RPMI7951 (cell line): ENCODE measurements at regions not wholly inside any gene's neighbourhood (a gene's known extent, or its start where the extent isn't known, plus 50 kb on each side); places are given as distances from the start of the nearest gene placed in this dataset.
A peak's percentile ranks its signal among the peaks of the same experiment; 100 is the strongest.
"Not testable (repeated sequence)": the region's sequence is repeated elsewhere in the genome, so short reads cannot be mapped to it uniquely, and the experiment has no call there.

Experiments
- DNase-seq: peaks from one replicate; pipeline ENCODE4 v3.0.0-alpha.2; 2012; ENCODE audit warnings: low read depth

- no peak for DNase-seq
Measured at GRCh38 chr5:176747670-176748072, 62.7 kb upstream of the UNC5A start.

DNA sequence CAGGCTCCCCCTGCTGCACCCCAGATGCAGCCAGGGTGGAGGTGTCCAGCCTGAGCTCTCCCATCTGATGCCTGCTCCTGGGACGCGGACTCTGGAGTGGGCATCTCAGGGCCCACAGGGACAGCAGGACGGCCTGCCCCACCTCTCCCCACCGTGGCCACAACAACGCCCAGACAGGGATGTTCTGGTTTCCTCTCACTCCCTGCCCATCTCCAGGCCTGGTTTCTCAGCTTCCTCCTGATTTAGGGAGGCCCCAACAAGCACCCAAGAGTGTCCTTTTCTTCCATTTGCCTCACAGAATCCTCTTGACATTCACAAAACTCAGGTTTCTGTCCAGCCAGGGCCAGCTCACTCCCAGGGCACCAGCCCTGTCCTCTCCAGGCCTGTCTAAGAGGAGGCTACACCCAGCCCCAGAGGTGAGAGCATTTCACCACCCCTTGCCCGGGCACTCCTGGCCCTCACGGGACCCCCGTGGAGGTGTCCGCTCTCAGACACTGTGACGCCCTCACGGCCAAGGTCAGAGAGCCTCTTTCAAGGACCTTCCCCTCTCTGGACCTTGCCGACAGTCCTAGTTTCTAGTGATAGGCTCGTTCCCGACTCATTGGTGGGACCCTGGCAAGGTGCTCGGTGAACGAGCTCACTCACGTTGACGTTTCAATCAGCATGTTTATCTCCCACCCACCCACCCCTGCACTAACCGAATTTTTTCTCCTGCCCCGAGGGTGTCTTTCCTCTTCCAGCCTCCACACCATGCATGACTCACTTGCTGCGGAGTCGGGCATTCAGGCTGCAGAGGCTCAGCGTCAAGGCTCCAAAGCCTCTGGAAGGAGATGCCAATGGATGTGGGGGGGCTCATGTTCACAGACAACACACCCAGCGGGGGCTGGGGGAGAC lies 62.0 kb upstream of the UNC5A start:
- peak; percentile 32 for DNase-seq

DNA sequence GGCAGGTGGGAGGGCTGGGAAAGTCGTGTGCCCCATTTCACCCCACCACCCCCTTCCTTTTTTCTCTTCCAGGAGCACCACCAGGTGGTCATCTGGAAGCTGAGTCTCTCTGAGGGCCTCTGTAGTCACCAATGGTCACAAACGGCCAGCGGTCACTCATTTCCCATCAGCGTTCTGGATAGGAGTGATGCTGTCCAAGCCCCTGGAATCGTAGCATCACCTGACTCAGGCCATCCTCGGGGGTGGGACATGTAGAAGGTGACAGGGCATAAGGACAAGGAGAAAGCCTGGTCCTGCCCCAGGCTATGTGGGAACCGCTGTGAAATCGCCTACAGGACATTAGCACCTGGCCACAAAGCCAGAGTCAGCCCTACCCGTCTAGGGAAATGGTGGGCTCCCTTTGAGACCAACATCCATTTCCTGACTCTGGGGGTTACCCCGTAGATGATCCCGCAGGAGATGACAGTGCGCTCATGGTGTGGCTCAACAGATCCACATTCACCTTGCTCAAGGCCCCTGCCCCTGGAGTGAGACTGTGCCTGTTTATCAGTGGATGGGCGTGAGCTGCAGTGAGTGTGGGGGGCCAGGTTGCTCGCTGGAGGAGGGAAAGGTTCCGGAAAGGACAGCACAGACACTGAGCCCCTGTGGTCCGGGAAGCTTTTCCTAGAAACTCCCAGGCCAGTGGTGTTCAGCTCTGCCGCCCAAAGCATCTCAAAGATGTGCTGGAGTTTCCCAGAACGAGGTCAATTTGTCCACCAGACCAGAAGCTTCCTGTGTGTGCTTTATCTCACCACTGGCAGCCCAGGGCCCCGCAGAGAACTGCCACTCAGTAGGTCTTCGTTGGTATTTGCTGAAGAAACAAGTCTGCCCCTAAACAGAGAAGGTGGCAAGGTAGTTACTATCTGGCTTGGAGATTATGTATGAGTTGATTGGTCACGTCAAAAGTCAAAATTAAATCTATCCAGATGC lies 61.1 kb upstream of the UNC5A start:
- no peak for DNase-seq

GRCh38 chr5:176750144-176750543 lies 60.2 kb upstream of the UNC5A start:
- DNase-seq, result no peak

DNA sequence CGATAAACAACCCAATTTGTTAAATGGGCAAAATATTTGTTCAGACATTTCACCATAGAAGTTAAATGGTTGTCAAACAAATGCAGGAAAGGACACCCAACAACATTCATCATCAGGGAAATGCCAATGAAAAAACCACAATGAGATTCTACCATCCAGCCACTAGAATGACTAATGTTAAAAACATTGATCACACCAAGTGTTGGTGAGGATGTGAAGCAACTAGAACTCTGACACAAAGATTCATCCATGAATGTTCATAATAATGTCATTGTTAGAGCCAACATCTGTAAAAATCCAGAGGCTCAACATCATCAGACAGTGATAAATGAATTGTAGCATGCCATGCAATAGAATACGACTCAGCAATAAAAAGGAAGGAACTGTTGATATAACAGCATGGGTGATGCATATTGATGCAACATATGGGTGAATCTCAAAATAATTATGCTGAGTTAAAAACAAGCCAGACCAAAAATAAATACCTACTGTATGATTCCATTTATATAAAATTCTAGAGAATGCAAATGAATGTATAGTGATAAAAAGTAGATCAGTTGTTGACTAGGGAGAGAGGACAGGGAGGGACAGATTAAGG lies 55.9 kb upstream of the UNC5A start:
- DNase-seq, result peak; percentile 15

DNA sequence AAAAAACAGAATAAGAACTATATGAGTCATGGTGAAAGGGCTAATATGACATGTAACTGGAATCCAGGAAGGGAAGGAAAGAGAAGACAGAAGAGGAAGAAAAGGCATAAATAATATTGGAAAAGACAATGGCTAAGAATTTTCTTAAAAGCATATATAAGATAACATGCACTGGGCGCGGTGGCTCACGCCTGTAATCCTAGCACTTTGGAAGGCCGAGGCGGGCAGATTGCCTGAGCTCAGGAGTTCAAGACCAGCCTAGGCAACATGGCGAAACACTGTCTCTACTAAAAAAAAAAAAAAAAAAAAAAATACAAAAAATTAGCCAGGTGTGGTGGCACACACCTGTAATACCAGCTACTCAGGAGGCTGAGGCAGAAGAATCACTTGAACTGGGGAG lies 54.8 kb upstream of the UNC5A start:
- not testable (repeated sequence) for DNase-seq

DNA sequence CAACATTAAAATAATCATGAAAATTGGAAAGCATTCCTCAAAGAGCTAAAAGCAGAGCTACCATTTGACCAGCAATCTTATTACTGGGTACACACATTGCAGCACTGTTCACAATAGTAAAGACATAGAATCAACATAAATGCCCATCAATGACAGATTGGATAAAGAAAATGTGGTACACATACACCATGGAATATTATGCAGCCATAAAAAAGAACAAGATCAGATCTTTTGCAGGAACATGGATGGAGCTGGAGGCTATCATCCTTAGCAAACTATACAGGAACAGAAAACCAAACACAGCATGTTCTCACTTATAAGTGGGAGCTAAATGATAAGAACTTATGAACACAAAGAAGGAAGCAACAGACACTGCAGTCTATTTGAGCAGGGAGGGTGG lies 52.8 kb upstream of the UNC5A start:
- not testable (repeated sequence) for DNase-seq
